Stimulated activated CD8-positive, alpha-beta memory T cell treated with anti-CD3 and anti-CD28 coated beads, Interleukin-15, amount 100 ng/mL, for 4 hours (primary cell): ENCODE measurements at regions not wholly inside any gene's neighbourhood (a gene's known extent, or its start where the extent isn't known, plus 50 kb on each side); places are given as distances from the start of the nearest gene placed in this dataset.

ENCODE experiments used
- DNase-seq, 2 donors: peaks; one replicate each; pipeline ENCODE4 v3.0.0-alpha.2; 2020; ENCODE audit warnings: low read depth in 2 of 2

DNA sequence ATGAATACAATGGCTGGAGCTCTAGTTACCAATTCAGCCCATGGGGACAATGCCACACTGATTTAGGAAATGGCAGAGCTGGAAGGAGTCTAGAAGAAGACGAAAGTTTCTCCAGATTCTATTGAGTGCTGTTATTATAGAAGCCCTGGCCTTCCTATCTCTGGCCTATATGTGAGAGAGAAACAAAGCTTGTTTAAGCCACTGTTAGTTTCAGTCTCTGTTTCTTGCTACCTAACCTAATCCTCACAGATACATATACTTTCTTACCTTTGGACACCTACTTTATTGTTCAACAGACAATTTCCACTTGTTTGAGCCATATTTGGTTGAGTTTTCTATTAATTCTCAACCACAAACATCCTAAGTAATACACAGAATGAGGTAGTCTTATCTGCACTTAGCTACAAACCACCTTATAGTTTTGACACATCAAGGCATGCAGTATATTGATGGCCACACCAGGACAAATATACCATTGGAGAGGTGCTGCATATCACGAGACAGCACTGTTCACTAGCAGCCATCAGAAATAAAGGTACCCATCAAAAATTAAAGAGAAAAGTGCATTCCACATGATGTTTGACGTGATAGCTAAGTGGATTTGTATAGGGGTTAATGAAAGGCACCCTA, 190.2 kb downstream of the SMIM20 start:
- DNase-seq = no peak

DNA sequence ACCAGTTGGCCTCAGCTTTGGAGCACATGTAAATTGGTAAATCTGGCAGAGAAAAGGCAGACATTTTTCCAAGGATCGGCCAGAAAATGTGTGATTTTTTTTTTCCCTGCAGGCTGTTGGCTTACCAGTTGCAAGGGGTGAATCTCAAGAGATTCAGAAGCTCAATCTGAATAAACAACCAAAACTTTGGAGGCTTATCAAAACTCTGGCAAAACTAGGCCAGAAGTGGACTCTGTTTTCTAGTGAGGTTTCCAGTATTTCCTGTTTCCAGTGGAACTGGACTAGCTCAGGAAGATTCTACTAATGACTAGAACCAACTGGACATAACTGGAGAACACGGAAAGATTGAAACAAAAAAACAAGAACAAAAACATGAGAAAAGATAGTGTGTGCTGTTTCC, 191.3 kb downstream of the SMIM20 start:
- DNase-seq = no peak

DNA sequence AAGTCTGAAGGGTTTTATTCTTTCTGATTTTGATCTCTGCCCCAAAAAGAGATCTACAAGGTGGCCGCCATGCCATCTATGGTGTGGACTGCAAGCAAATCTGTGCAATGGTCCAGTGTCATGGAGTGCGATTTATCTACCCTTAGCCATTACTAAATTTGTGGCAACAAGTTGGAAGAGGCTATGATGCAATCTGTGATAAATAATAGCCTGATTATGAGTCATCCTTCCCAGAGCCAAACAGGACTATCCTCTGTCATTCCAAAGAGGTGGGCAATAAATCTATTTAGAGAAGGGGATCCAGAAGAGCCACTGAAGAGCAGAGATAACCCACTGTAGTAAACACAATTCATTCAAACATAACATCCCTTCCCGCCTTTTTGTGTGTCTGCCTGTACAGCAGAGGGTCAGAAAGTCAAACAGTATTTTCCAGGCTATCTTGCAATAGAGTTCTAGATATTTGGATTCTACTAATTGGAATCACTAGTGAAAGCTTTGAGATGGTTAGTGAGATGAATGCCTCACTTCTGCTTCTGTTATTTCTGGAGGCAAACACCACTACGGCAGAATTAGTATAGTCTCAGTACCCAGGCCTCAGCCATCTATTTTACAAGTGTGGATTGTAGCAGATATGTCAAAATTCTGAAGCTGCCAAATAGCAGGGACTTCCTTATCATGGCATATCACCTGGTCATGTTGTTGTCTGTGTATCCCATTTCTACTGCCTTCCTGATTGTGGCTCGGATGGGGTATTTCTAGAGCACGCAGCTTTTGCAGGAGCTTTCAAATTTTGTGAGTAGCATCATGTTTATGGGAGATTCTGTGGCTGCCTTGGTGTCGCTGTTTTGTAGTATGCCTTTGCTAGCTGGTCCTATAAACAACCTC, 192.0 kb downstream of the SMIM20 start:
- no peak for DNase-seq

DNA sequence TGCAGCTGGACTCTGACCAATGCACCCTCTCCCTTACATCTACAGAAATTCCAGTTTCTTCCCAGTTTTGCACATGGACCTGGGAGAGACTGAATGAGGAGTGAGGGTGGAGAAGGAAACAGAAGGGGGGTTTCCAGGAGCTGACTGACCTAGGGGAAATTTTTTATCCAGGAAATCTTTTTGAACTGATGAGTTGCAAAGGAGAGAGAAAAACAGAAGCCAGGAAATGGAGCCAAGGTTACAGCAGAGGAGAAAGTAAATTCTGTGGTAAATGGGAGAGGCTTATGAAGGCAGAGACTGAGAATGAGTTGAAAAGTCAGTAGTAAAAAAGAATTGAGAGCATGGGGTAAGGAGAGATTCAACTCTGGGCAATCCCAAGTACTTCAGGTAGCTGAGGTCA, 192.8 kb downstream of the SMIM20 start:
- no peak for DNase-seq

DNA sequence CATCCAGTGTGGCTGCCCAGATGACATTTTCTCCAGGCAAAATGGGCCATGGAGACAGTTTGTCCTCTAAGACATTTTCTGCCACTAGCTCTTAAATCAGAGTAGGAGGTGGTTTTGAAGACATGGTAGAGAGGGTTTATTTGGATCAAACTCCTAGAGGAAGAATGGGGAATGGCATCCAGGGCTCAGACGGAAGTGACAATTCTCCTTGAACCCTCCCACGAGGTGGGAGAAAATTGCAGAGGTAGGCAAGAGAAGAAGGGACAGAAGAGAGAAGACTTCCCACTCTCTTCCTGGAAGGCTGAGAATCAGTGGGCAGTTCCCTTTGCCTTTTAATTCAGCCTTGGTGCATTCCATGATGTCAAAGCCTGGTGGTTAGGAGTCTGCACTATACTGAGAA, 194.0 kb downstream of the SMIM20 start:
- DNase-seq = no peak

DNA sequence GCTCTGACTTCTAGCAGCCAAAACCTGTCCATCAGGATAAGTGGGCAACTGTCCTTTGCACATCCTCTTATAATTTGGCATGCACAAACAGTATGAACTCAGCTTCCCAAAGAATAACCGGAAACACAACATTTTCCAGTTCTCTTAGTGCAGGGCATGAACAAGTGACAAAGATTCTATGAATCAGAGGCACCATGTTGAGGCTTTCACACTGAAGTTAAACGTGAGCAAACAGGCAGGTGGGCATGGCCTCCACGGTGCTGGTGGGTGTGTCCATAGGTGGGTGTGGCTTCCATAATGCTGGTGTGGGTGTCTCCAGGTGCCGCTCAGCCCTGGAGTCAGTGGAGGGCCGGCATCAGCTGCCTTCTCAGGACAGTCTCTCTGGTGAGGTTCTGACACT, 196.5 kb downstream of the SMIM20 start:
- no peak for DNase-seq

DNA sequence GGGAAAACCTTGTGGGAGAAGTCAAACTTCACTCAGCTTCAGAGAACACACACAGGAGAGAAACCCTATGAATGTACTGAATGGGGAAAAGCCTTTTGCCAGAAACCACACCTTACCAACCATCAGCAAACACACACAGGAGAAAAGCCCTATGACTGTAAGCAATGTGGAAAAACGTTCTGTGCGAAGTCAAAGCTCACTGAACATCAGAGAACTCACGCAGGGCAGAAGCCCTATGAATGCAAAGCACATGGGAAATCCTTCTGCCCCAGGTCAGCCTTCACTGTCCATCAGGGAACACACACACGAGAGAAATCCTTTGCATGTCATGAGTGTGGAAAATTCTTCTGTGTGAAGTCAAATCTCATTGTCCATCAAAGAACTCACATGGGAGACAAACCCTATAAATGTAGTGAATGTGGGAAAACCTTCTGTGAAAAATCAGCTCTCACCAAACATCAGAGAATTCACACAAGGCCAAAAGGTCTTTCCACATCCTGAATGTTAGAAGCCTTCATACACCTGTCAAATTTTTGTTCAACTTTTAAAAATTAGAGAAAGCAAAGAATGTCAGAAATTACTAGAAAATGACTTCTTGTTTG, 199.4 kb downstream of the SMIM20 start:
- DNase-seq = no peak

DNA sequence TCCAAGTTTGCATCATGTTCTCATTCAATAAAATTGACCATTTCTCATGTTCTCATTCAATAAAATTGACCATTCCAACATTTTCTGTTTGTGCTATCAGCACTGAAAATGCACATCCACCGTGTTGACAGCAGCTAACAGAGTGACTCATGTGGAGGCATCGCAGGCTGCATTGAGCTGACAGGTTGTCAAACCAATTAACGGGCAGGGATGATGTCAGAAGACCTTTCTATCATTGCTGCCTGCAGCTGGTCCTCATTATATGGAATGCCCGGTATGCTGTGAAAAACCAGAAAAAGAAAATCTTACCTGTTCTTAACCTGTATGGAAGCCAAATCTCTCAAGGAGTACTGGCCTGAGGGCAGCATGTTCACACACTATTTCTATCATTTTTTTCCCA, 202.0 kb downstream of the SMIM20 start:
- no peak for DNase-seq

DNA sequence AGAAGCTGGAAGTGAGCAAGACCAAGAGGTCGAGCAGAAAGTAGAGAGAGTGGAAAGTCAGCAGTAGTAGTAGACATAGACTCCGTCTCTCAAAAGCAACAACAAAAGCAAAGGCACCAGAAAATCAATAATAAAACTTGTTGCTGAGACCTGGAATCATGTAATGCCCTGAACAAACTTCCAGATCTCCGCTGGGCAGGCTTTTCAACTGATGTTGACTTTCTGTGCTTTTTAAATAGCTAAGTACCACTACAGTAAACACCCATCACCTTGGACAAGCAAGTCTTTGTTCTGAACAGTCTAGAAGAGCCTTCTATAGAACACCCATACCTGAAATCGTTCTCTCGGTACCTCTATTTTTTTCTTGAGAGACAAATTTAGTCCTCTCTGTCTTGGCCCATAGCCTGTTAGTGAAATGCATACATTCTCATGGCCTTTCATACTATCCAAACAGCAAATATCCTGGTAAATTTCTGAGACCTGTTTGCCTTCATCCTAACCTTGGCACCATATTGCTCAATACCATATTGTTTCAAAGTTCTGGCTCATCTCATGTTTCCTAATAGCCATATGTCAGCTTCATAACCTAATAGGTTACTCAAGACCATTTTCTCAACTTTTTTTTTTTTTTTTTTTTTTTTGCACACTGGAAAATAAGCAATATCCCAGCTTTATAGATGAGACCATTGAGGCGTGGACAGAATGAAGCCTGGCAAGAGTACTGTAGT, 200.6 kb upstream of the RBPJ start:
- no peak for DNase-seq

DNA sequence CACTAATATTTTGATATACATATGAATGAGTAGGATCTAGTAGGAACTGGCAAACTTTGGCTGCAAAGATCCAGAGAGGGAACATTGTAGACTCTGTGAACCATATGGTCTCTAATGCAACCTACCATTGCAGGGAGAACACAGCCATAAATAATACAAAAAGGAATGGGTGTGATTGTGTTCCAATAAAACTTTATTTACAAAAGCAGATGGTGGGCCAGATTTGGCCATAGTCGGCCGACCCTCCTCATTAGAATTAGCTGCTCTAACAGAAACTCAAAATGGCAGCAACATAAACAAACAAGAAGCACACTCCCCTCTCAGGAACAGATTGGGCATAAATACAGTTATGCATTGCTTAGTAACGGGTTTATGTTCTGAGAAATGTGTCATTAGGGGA, 198.1 kb upstream of the RBPJ start:
- no peak for DNase-seq

DNA sequence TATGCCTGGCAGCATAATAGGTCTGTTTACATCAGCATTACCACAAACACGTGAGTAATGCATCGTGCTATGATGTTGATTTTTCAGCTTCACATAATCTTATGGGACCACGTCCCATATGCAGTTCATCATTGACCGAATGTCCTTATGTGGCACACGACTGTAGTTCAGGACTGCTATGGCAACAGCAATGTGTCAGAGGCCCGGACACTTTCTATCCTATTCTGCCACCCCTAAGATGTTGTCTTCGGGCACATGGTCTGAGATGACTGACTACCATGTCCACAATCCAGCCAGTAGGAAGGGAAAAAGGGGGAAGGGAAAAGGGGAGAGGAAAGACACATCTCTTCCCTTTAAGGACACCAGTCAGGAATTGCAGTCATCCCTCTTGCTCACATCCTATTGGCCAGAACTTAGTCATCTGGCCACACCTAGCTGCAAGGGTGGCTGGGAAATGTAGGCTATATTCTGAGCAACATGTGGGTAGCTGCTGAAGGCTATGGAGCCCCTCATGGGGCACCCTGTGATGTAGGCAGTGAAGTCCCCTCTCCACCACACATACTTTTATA, 196.0 kb upstream of the RBPJ start:
- DNase-seq = no peak

DNA sequence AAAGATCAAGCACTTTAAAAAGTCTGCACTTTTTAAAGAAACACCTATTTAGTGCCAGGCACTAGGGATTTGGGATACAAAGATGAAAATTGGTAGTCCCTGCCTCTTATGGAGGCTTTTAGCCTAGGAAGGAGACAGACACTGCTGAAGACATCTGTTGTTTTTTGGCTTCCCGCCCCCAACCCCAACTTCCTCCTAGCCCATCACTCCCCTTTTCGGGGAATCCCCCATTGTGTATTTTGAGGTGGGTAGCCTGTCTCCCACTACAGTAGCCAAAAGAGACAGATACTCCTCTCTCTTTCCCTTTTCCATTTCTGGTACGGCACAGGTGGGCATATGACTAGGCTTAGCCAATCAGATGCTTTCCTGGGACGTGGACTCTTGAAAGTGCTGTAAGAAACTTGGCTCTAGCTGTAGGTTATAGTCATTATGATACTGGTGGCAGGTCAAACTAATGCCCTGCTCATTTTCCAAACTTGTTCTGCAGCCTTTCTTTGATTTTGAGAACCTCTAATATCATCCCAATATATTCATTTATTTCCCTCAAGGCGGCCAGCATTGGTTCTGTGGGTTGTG, 194.6 kb upstream of the RBPJ start:
- DNase-seq = no peak

DNA sequence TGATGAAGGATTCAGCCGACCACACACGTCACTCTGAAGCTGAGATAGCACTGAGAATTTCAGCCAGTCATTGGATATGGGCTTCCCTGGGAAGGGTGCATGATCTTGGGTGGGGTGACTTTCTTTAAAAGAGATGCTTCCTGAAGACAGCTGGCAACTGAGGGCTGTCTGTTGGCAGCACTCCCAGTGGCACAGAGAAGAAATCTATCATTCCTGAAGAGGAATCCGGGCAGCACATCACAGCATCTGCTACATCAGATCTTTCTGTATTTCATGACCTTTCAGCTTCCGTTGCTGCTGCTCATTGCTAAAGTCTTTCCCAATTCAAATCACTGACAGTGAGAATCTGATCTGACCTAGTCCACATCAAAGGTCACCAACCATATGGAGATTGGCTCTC, 193.8 kb upstream of the RBPJ start:
- no peak for DNase-seq

DNA sequence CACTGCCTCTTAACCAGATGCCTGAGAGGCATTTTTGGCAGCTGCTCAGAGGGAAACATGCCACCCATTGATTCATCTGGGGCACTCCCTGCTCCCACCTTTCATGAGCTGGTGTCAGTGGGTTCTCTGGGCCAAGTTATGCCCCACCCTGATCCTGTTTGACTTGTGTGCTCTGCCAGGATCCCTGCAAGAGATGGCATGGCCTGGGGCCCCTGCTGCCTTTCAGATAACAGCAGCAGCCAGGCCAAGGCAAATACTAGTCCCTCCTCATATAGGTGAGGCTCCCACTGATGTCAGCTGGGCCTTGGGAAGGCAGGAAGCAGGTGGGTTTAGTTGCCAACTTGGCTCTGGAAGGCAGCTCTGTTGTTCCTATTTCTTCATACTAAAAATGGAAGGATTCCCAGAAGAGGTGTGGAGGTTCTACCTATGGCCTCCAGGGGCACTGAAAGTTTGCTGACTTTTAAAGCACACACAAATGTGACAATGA, 192.9 kb upstream of the RBPJ start:
- DNase-seq = no peak

DNA sequence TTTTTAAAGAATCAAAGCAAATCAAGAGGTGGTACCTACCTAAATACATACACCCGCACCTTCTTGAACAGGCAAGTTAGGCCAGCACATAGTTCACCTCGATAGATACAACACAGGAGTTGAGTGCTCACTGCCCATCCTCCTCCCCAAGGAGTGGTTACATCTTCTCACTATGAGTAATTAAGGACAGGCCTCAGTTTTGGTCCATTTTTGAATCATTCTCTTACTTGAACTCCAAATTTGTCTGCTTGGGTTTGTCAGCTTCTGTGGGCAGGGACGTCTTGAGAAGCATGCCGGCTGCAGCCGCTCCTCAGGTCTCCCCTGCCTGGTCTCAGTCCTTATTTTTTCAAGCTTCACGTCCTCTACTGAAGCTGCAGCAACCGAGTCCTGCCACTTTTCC, 190.6 kb upstream of the RBPJ start:
- no peak for DNase-seq

DNA sequence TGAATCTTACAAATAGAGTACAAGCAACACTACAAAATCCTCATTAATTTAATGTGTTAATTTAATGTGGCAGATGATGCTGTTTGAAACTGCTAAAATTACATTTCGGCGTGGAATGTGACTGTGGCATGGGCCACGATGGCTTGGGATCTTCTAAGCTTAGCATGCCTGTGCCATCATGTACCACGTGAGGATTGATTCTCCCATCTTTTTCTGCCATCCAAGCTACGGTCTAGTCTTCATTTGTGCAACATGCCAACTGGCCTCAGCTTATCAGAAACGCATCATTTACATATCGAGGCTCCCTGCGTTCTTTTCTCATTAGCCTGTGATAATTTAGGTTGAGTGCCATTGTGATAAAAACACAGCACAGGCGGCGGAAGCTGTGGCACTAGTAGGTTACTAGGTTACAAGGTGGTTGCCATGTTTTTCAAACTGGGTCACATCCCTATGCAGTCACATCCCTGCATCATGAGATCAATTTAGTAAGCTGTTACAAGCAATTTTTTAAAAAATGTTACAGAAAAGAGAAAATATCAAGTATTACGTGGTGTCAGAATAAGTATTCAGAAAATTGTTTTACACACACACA, 189.9 kb upstream of the RBPJ start:
- DNase-seq = no peak

DNA sequence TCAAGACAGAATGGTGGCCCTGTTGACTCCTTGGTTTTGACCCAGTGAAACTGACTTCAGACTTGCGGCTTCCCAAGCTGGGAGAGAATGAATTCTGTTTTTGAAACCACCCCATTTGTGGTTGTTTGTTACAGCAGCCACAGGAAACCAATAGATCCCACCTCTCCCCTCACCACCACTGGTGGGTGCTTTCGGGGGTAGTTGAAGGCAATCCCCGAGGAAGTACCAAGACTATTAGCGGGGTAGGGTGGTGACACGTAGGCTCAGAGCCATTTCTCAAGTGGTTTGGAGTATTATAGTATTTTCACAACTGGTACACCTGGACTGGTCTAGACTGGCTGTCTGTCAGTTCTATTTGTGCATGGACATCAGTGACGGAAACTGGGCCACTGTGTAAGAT, 189.1 kb upstream of the RBPJ start:
- DNase-seq = peak; percentile 13 to 16

DNA sequence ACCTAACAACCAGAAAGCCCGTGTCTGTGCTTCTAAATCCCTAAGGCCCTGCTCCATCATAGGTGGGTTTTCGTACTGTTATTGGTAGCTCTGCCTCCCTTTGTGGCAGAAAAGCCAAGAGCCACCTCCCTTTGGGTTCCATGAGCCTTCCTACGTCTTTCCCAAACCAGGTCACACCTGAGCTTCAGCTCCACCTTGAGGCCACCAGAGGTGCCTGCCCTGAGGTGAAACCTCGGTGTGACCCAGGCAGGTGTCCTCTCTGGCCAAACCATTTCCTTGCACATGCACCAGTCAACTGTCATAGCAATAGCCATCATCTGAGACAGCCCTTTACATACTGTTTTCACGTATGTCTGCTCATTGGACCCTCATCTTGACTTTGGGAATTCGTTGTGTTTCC, 188.0 kb upstream of the RBPJ start:
- no peak for DNase-seq

DNA sequence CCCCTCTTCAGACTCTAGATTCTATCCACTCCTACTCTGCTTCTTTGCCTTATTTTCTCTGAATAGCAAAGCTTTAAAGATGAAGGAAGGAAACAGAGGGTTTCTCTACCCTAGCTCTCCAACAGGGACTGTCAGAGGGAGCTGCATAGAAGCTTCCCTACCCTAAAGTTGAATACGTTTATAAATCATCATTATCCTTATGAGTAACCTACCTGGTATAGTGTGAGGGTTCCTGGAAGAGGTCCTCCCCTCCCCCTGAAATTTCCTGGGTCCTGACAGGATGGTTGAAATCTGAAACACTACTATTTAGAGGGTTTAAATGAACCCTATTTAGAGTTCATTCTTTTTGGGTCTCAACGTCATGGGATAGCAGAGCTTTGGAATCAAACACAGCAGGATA, 187.0 kb upstream of the RBPJ start:
- DNase-seq = no peak

DNA sequence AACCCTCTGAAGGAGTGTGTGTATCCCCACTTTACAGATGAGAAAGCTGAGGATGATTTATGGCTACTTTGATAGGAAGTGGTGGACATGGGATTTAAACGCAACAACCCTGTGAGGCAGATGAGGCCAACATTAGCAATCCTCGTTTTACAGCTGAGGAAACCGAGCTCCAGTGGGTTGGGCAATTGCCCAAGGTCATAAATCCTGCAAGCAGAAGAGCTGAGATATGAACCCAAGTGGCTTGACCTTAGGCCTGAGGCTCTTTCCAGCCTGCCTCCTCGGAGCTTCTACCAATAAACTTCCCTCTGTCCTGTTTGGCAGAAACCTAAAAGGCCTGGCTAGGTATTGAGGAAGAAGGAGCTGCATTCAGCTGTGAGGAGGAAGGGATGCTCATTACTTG, 185.5 kb upstream of the RBPJ start:
- no peak for DNase-seq

DNA sequence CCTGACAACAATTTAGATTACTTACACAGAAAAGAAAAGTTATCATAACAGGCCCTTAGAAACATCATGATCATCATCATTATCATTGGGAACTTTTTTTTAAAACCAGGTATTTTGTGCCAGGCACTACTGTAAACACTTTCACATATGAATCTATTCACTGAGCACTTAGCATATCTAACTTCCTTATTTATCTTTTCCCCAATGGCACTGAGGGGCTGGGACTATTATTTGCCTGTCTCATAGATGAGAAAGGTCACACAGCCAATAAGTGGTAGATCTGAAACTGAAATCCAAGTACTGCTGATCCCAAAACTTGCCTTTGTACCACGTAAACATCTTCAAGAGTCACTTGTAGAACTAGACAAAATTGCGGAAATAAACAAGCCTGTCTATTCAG, 184.2 kb upstream of the RBPJ start:
- DNase-seq = no peak
